CD4-positive, alpha-beta T cell treated with Interleukin-15 for 4 hours (primary cell): ENCODE measurements at regions not wholly inside any gene's neighbourhood (a gene's known extent, or its start where the extent isn't known, plus 50 kb on each side); places are given as distances from the start of the nearest gene placed in this dataset.

ENCODE experiments used
- DNase-seq: peaks from one replicate; pipeline ENCODE4 v3.0.0-alpha.2; 2020; ENCODE audit warnings: low spot score

DNA sequence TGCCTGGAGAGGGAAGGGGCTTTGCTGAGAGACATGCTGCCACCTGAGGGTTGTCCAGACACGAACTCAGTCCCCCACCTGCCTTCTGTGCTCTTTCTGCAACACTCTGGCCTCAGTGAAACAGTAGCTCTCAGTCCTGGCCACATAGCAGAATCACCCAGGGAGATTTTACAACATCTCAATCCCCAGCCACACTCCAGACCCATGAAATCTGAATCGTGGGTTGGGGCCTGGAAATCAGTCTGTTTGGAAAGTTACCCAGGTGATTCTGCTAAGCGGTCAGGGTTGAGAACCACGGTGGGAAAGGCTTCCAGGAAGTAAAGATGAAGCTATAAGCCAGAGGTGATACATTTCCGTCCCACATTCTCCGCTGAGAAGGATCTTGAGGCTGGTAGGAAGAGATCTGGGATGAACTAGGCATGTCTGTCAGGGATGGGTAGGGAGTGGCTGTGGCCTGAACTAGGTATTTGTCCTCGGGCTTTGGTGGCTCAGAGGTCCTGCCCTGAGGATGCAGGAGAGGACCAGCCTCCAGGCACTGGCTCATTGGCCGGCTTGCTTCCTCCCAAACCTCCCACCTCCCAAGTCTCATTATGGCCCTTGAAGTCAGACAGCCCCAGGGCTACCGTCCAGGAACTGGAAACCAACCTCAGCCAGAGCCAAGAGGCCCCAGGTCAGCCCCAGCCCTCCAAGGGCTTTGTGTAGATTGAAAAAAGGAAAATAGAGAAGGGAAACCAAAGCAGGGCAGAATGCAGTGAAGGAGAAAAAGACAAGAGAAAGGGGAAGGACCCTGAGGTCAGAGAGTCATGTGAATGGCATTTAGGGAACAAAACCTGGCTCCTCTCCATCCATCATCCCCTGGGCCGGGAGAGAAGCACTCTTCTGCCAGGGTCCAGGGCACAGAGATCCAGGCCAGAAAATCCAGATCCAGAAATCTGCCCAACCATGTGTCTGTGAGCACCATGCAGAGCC, 119.6 kb downstream of the ZFP36L2 start:
- no peak for DNase-seq

DNA sequence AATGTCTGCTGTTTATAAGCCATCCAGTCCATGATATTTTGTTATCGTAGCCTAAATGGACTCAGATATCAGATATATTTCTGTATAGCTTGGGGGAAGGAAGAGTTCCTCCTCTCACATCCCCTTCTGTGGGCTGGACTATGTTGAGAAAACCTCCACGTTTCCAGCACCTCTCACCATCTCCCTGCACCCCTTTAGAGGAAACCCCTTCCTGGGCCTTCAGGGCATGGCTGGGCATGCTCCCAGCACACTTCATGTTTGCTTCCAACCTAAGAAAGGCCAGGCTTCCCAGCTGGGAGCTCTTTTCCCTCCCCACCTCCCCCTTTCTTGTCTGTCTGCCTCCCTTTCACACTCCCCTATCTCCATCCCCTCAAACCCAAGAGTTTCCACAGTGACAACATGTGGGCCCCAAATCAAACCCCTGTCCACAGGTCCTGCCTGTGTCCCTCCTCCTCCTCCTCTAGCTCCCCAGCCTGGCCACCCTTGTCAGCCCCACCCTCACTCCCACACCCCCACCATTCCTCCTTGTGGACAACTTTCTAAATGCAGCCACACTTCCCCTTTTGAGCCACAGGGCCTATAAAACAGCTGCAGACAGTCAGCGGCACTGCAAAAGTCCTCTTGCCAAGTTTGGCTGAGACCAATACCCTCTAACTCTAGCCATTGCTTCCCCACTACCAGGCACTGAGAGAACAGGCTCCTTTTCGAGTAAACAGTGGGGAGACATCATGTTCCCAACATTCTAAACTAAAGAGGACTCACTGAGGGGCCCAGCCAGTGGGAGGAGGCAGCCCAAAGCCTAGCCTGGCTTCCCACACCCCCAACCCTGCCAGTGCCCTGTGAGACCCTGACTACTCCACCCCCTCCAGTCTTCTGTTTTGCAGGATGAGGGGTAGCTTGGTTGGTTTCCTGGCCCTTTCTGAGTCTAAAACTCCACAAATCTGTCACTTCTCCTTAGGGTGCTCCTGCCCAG, 120.5 kb downstream of the ZFP36L2 start:
- no peak for DNase-seq

GRCh38 chr2:43104763-43105162, 121.6 kb downstream of the ZFP36L2 start:
- no peak for DNase-seq

DNA sequence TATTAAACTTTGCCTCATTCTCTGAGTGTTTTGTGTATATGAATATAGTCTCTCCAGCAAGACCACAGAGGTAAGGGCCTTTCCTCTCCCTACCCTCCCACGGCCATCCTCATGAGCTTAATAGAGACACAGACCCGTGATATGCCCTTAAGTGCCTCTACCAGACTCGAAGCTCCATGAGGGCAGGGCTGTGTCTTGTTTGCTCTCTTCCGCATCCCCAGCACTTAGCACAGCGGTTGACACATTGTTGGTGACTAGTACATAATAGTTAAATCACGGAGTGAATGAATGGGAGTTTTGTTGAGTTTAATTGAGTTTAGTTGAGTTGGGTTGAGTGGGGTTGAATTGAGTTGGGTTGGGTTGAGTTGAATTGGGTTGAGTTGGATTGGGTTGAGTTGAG, 122.3 kb downstream of the ZFP36L2 start:
- DNase-seq: no peak

DNA sequence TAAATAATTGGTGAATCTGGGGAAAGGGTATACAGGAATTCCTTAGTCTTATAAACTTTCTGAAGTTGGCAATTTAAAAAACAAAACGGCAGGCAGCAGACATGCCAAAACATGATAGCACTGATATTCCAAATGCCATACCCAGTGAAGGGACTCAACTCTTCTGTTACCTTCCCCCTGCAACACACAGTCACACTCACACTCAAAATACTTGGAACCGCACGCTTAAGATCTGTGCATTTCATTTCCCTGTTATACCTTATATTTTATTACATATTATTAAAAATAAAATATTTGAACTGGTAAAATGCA, 123.4 kb downstream of the ZFP36L2 start:
- no peak for DNase-seq

GRCh38 chr2:43102366-43103092, 123.9 kb downstream of the ZFP36L2 start:
- DNase-seq: no peak

GRCh38 chr2:43101751-43102150, 124.7 kb downstream of the ZFP36L2 start:
- no peak for DNase-seq

DNA sequence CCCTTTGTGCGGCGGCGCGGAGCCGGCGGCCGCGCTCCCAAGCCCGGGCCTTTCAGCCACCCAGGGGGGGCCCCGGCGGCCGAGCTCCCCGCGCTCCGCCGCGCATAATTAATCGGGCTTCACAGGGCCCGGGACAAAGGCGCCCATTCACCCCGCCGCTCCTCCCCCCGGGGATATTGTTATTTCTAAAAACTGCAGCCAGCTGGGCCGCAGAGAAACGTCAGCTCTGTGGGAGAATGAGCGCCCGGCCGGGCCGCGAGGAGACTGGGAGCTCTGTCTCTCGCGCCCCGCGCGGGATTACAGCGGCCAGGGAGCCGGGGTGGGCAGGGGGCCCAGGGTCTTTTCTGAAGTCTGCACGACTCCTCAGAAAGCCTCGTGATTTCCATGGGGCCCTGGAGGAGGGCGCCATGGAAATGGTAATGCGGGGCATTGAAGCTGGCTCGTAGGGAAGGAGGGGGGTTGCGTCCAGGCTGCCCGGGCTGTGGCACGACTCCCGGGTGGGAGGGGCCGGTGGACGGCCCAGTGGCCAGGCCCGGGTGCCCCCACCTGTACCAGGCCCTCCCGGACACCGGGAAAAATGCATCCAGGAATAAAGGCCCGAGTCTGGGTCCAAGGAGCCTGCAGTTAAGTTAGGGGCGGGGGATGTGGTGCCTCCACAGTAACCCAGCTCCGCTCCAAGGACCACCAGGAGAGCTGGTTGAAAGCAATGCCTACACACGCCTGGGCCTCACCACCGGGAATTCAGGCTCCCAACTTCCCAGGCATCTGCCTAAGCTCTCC, 125.3 kb downstream of the ZFP36L2 start:
- DNase-seq: no peak

DNA sequence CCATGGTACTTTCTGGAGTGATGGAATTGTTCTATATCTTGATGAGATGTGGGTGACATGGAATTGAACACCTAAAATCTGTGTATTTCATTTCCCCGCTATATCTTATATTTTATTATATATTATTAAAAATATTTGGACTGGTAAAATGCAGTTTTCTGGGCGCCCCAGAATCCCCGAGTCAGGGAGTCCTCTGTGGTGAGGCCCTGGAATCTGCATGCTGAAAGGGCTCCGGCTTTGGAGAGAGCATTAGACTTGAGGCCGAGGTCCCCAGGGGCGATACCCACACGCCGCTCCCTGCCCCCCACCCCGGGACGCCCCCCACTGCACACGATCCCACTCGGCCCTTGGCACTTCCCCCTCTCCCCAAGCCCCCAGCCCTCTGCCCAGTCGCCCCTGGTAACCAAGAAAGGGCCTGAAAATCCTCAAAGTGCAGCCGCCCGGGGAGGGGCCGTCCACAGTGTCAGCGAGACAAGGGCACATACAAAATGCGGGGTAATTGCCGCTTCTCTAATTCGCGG, 126.0 kb downstream of the ZFP36L2 start:
- DNase-seq: no peak

- DNase-seq: no peak
Measured at GRCh38 chr2:43099797-43100196, 126.6 kb downstream of the ZFP36L2 start.

DNA sequence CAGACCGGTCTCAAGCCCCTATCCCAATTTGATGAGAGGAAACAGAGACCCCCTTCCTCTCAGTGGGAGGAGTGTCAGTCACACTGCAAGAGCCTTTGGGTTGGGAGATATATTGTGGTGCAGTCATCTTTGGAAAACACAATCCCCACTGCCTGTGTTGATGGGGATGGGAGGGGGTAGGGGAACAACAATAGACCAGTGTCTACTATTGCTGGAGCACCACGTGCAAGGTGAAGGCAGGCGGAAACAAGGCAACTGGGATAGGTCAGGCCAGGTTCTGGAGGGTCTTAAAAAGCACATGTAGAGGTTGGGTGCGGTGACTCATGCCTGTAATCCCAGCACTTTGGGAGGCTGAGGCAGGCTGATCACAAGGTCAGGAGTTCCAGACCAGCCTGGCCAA, 127.9 kb downstream of the ZFP36L2 start:
- no peak for DNase-seq

- no peak for DNase-seq
Measured at GRCh38 chr2:43097644-43098408, 128.6 kb downstream of the ZFP36L2 start.

DNA sequence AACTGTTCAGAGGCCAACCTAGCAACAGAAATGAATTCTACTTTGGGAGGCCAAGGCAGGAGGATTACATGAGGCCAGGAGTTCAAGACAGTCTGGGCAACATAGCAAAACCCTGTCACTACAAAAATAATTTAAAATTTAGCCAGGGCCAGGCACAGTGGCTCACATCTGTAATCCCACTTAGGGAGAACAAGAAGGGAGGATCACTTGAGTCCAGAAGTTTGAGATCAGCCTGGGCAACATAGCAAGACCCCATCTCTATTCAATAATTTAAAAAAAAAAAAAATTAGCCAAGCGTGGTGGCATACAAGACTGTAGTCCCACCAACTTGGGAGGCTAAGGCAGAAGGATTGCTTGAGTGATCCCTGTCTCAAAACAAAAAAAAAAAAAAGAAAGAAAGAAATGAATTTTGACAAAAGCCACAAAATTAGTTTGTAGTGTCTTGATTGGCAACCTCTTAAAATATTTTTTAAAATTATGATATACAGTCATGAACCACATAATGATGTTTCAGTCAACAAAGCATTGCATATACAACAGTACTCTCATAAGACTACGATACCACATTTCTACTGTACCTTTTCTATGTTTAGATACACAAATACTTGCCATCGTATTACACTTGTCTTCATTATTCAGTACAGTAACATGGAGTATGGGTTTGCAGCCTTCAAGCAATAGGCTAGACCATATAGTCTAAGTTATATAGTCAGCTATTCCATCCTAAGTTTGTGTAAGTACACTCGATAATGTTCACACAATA, 130.7 kb downstream of the ZFP36L2 start:
- no peak for DNase-seq

- DNase-seq: no peak
Measured at GRCh38 chr2:43092520-43093179, 133.8 kb downstream of the ZFP36L2 start.

GRCh38 chr2:43090317-43090716, 136.1 kb downstream of the ZFP36L2 start:
- no peak for DNase-seq

DNA sequence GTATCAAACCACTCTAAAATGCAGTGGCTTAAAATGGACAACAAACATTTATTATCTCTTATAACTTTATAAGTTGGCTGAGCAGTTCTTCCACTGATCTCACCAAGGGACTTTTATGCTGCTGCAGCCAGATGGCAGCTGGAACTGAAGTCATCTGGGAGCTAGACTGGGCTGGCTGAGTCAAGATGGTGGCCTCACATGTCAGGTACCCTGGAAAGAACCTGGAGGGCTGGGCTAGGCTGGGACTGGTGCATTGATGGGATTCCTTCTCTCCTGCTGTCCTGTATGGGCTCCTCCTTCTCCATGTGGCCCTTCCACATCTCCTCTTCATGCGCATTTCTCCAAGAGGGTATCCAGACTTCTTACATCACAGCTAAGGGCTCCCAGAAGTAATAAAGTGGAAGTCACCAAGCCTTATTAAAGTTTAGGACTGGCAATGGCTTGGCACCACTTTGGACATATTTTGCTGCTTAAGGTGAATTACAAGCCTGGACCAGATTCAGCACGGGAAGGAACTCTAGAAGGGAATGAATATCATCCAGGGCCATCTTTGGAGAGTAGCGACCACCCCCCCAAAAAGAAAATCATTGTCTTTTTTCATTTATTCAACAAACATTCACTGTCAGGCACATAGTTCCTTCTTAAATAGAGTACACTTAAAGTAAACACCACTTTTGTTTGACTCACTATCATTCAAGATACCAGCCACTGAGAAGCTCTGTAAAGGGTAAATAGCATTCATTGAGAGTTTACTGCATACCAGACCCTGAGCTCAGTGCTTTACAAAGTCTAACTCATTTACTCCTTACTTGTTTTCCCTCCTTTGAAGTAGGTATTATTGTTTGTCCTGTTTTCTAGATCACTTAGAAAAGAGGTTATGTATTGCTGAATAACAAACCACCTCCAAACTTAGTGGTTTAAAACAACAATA, 138.0 kb downstream of the ZFP36L2 start:
- no peak for DNase-seq

DNA sequence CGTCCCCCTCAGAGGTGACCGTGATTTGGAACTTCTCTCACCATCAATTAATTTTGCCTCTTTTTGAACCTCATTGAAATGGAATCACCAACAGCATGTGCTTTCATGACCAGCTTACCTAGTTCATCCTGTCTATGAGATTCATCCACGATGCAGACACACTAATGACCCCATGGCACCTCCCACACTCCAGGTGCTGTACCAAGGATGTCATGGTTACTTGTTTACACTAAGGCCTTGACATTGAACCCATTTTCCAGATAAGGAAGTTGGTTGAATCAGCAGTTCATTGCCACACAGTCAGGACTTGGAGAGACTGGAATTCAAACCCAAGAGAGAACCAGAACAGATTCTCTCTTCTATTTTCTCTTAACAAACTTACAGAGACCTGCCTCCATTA, 139.0 kb downstream of the ZFP36L2 start:
- no peak for DNase-seq
